Renal cortex interstitium (tissue), 11 donors: ENCODE measurements at regions not wholly inside any gene's neighbourhood (a gene's known extent, or its start where the extent isn't known, plus 50 kb on each side); places are given as distances from the start of the nearest gene placed in this dataset.

Experiments used
- DNase-seq, 11 donors: peaks; one replicate each; pipeline ENCODE4 v3.0.0-alpha.2; 2013; ENCODE audit warnings: low read depth in 9 of 11, low spot score in 4 of 11; ENCODE audit errors: extremely low read depth in 1 of 11

DNA sequence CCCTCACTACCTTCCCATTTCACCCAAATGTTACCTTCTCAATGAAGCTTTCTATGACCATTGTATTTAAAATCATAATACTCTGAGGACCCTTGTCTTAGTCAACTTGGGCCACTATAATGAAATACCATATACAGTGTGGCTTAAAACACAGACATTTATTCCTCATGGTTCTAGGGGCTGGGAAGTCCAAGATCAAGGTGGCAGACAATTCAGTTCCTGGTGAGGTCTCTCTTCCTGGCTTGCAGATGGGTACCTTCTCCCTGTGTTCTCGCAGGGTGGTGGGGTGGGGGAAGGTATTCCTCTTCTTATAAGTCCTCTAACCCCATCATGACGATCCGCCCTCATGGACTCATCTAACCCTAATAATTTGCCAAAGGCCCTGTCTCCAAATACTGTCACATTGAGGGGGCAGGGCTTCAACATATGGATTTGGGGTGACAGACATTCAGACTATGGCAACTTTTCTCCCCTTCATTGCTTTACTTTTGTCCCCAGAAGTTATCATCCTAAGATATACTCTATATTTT lies 163.7 kb upstream of the PWP1 start:
- DNase-seq, result no peak

DNA sequence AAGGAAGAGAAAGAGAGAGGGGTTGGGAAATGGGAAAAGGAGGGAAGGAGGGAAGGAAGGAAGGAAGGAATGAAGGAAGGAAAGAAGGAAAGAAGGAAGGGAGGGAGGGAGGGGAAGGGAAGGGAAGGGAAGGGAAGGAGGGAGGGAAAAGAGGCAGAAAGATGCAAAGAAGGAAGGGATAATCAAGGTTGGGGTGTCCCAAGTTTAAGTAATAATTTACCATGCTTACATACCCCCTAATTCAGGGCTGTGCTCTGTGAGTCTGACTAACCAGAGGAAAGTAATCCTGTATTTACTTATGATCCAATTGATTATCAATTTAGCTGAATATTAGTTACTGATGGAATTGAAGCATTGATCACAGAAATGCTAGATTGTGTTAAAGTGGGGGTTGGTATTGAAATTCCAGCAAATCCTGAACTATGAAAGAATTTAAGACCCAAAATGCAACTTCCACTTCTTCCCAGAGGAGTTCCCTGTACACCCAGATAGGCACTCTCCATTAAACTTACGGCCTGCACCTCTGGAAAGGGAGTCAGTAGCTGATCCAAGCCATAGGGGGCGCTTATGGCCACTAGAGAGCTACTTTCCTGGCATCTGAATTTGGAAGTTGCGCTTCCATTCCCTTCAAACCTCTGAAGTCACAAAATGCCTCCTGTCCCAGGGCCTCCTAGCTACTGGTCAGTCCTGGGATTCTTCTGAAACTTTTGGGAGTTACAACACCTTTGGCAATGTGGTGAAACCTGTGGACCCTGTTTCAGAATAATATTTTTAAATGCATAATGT lies 162.7 kb upstream of the PWP1 start:
- DNase-seq, result no peak

DNA sequence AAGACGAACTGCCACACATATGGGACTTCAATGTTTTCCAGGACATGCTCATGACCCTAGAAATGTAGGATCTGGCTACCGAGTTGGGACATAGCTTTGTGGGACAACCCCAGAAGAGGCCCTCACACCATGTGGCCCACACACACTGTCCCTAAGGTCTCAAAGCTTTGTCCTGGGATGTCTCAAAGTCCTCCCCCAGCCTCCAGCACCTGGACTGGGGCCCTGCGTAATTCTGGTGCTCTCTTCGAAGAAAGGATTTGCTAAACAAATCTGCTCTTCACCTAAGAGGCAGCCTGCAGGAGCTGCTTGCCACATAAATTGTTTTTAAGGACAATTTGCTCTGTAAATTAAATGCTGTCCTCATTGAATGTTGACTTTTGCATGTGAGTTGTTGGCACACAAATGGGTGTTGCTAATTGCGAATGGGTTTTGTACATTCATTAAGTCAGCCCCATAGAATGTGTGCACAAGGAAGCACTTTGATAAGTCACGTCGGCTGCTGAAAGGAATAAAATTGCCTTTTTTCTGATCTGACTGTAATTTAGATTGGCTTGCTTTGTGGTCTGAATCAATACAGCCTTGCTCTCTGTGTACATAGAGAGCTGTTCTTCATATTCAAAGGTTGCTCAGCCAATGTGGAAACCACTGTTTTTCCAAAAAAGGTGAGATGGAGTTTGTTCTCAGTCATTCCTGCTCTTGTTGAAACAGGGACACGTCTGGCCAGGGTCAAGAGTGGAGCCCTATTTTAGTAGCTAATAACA lies 161.6 kb upstream of the PWP1 start:
- no peak for DNase-seq

GRCh38 chr12:107525063-107525718 lies 160.4 kb upstream of the PWP1 start:
- DNase-seq, result no peak

DNA sequence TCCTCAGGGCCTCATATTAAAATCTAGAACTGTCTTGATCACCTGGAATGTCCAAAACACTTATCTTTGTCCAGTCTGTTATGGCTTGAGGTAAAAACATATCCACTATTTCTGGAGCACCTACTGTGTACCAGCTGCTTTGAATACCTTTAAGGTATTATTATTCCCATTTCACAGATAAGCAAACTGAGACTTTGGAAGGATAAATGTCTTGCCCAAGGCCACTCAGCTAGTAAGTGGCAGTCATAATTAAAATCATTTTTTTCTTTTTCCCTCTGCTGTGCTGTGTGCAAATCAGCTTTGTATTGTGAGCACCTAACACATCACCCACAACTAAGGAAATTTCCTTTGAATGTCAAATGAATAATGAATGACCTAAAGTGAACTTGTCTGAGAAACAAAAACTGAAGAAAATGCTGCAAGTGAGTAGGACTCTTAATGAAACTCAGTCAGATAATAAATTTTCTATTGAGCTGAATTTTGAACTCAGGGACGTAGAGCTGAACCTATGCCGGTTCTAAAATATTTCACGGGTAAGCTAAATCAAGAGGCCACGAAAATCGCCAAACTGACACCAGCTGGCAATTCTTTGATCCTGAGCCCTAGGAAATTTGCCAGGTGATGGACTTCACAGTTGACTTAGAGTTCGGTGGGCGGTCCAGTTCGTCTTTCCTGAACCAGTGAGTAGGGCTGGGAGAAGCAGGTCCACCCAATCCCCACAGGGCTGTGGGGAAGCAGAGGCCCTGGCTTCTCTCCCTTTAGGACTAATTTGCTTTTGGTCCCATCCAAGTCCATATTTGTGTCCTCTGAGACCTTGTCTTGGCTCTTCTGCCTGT lies 159.7 kb upstream of the PWP1 start:
- no peak for DNase-seq

DNA sequence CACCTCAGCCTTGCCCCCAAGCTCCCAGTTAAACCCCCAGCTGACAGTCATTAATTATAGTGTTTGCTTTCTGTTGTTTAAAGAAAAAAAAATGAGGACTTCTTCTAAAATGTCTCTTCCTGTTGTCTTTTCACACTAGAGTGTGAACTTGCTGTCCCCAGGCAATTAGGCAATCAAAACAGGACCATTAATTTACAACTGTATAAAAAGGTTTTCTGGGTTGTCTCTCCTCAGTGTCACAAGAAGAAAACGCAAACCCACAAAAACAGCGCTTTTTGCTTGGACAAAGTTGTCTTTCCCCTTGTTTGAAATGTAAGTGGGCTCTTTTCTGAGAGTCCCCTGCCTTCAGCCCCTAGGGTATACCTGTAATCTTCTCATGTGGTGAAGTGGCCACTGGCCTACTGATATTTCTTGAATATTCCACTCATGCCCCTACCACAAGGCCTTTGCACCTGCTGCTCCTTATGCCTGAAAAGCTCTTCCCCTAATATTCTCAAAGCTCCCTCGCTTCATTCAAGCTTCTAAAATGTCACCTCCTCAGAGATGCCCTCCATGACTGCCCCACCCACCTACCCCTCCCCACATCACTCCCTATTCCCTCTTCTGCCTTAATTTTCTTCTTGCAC lies 158.9 kb upstream of the PWP1 start:
- no peak for DNase-seq

GRCh38 chr12:107528731-107529365 lies 156.8 kb upstream of the PWP1 start:
- DNase-seq, result no peak

- DNase-seq, result no peak
Observed at GRCh38 chr12:107529991-107530390, 155.6 kb upstream of the PWP1 start.

DNA sequence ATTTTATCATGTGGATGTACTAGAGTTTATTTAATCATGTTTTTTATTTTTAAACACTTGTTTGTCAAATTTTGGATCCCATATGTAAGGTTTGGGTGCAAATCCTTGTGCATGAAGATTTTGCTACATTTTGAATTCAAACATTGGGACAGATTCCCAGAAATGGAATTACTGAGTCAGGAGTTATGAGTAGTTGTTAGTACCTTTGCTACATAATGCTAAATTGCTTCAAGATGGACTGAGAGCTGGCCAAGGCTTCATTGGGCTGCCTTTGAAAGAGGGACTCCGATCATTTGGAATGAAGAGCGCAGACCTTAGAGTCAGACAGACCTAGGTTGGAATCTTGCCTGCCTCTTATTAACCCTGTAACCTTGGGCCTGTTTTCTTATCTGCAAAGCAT lies 154.9 kb upstream of the PWP1 start:
- DNase-seq, result no peak

DNA sequence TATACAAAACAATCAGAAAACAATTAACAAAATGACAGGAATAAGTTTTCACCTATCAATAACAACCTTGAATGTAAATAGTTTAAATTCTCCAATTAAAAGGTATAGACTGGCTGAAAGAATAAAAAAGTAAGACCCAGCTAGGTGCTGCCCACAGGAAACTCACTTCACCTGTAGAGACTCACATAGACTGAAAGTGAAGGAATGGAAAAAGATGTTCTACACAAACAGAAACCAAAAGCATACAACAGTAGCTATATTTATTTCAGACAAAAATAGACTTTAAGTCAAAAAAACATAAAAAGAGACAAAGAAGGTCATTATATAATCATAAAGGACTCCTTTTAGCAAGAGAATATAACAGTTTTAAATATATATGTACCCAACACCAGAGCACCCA lies 152.4 kb upstream of the PWP1 start:
- no peak for DNase-seq

DNA sequence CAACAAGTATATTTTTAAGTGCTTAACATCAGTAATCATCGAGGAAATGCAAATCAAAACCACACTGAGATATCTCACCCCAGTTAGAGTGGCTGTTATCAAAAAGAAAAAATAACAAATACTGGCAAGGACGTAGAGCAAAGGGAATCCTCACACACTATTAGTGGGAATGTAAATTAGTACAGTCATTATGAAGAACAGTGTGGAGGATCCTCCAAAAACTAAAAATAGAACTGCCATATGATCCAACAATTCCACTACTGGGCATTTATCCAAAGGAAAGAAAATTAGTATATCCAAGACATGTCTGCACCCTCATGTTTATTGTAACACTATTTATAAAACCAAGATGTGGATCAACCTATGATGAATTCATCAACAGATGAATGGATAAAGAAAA lies 149.0 kb upstream of the PWP1 start:
- no peak for DNase-seq

GRCh38 chr12:107537464-107538119 lies 148.0 kb upstream of the PWP1 start:
- DNase-seq, result no peak

DNA sequence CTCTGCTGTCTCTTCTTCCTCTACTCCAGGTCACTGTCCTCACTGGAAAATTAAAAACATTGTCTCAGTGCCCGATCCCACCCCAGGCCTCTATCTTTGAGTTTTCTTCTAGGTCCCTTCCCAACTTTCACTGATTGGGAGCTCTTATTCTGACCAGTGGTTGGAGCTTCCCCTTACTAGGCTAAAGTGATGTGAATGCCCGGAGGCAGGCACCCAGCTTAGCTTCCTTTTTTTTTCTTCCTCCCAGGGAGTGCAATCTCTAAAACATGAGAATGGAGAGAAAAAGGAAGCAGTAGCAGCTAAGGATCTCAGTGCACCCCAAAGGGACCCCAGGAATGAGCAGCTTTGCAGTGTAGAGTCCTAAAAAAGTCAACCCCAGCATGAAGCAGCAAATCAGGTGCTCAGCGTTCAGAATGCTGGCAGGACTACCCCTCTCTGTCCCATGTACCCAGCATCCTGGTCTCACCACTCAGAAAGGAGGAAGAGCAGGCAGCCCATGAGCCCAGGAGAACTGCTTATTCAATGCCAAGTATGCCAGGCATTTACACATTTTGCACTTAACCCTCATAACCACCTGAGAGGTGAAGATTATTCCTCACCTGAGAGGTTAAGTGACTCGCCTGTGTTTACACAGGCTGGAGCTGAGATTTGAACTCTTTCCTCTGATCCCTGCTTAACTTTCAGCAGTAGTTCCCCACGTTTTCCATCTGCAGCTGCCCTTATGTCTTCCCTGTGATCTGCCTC lies 146.2 kb upstream of the PWP1 start:
- no peak for DNase-seq

DNA sequence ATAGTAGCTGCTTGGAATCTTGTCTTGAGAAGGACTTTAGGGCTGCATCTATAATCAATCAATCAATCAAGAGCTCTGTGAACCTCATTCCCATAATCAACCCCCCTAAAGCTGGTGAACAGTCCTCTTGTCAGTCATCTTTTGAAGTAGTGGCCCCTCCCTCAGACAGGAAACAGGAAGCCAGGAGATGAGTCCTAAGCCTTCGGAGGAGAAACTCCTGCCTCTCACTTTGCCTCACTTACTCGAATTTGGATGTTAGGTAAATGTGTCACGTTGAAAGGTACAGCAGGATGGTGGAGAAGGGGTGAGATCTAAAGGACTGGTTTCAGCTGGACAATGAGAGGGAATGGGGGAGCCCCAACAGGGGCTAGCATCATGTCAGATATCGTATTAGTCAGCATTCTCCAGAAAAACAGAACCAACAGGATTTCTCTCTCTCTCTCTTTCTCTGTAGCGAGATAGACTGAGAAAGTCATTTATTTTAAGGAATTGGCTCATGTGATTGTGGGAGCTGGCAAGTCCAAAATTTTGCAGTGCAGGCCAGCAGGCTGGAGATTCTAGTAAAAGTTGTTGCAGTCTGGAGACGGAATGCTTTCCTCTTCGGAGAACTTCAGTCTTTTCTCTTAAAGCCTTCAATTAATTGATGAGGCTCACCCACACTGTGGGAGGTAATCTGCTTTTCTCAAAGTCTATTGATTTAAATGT lies 144.4 kb upstream of the PWP1 start:
- DNase-seq, result no peak

- DNase-seq, result no peak
Observed at GRCh38 chr12:107543416-107543815, 142.2 kb upstream of the PWP1 start.

- DNase-seq, result no peak
Observed at GRCh38 chr12:107543841-107544240, 141.8 kb upstream of the PWP1 start.
